OCI-LY7 (cell line): ENCODE measurements at regions not wholly inside any gene's neighbourhood (a gene's known extent, or its start where the extent isn't known, plus 50 kb on each side); places are given as distances from the start of the nearest gene placed in this dataset.

Experiments used
- BruUV-seq: library from RNA; stranded (reverse); fragments of 400-500 nt; replicated peaks from 2 replicates; lab custom pipeline; 2021; lab: Mats Ljungman, UMichigan
- CTCF ChIA-PET: fragments of 300-600 bp; sonication (Branson Sonifier 250); formaldehyde crosslinking; loops from one replicate; lab custom pipeline; 2022; ENCODE audit warnings: antibody characterized with exemption; ENCODE audit not compliant: unreplicated experiment; lab: Charles Lee
- POLR2A ChIA-PET: fragments of 300-600 bp; sonication (Branson Sonifier 250); formaldehyde crosslinking; loops from one replicate; lab custom pipeline; 2022; ENCODE audit warnings: antibody characterized with exemption; lab: Charles Lee
- DNase-seq: peaks from one replicate; pipeline ENCODE4 v3.0.0-alpha.2; 2015; ENCODE audit warnings: low spot score
- H2AFZ ChIP-seq: fragments of 200-600 bp; sonication (generic), shearing (Covaris generic); 2 replicates; pipeline ENCODE4 v1.6.1; 2014; ENCODE audit warnings: mild to moderate bottlenecking, antibody characterized with exemption, low read length, moderate library complexity
- H3K27ac ChIP-seq: fragments of 200-600 bp; sonication (generic); 2 replicates; pipeline ENCODE4 v1.5.1; 2014; ENCODE audit warnings: mixed run types, low read depth, mild to moderate bottlenecking, moderate library complexity, low read length, inconsistent platforms; ENCODE audit not compliant: poor library complexity, severe bottlenecking
- H3K36me3 ChIP-seq: fragments of 200-600 bp; sonication (generic); 2 replicates; pipeline ENCODE4 v1.6.1; 2014; ENCODE audit warnings: mild to moderate bottlenecking, antibody characterized with exemption, low read length, moderate library complexity, mixed read lengths; ENCODE audit not compliant: insufficient read depth
- H3K4me1 ChIP-seq: fragments of 200-600 bp; sonication (generic); 2 replicates; pipeline ENCODE4 v1.5.1; 2014; ENCODE audit warnings: mild to moderate bottlenecking, low read length; ENCODE audit not compliant: insufficient read depth, poor library complexity, severe bottlenecking
- H3K4me2 ChIP-seq: fragments of 200-600 bp; sonication (generic); 2 replicates; pipeline ENCODE4 v1.6.1; 2014; ENCODE audit warnings: mild to moderate bottlenecking, low read length
- H3K4me3 ChIP-seq: fragments of 200-600 bp; sonication (generic); 2 replicates; pipeline ENCODE4 v1.5.1; 2014; ENCODE audit warnings: mild to moderate bottlenecking, low read depth, low read length; ENCODE audit not compliant: poor library complexity, severe bottlenecking
- H3K79me2 ChIP-seq: fragments of 200-600 bp; sonication (generic); 2 replicates; pipeline ENCODE4 v1.6.1; 2016; ENCODE audit warnings: low read depth, mild to moderate bottlenecking, low read length, moderate library complexity, mixed read lengths; ENCODE audit not compliant: insufficient read depth
- H3K9me2 ChIP-seq: fragments of 200-600 bp; sonication (generic); 2 replicates; pipeline ENCODE4 v1.6.1; 2016; ENCODE audit warnings: mild to moderate bottlenecking, low read length, mixed read lengths; ENCODE audit not compliant: insufficient read depth
- H3K9me3 ChIP-seq: fragments of 200-600 bp; sonication (generic); 2 replicates; pipeline ENCODE4 v1.6.1; 2014; ENCODE audit warnings: mild to moderate bottlenecking, mixed run types, low read length, mixed read lengths
- H4K20me1 ChIP-seq: fragments of 200-600 bp; sonication (generic); 2 replicates; pipeline ENCODE4 v1.6.1; 2014; ENCODE audit warnings: mild to moderate bottlenecking, antibody characterized with exemption, low read length, moderate library complexity, mixed read lengths; ENCODE audit not compliant: insufficient read depth
- CTCF ChIP-seq: fragments of 200-600 bp; sonication (generic); conservative IDR thresholded peaks from 2 replicates; pipeline ENCODE4 v1.5.1; 2014; ENCODE audit warnings: mild to moderate bottlenecking, antibody characterized with exemption, low read length, moderate library complexity, mixed read lengths
- EZH2phosphoT487 ChIP-seq: fragments of 200-600 bp; sonication (generic); IDR thresholded peaks from 2 replicates; pipeline ENCODE4 v1.6.1; 2018; ENCODE audit warnings: low read depth, borderline replicate concordance, mild to moderate bottlenecking, mixed run types, antibody characterized with exemption, low read length, moderate library complexity, mixed read lengths
- intact Hi-C: fragments of 100-400 bp; cut with micrococcal nuclease; formaldehyde crosslinking; loops from one replicate; pipeline ENCODE4 v1.10.0; 2022; ENCODE audit not compliant: unreplicated experiment

GRCh38 chr1:4944072-4944471 lies 289.7 kb downstream of the AJAP1 start:
- Histone ChIP-seq H3K9me2 (no peaks in the 10 kb centered on the region), H3K4me1 (no peaks in the 10 kb centered on the region), H3K4me3 (no peak overlapping the region), H4K20me1 (no peaks in the 10 kb centered on the region), H3K4me2 (no peak overlapping the region), H3K36me3 (no peaks in the 10 kb centered on the region), H3K9me3 (no peaks in the 10 kb centered on the region), H3K79me2 (no peaks in the 10 kb centered on the region), H2AFZ (no peak overlapping the region), H3K27ac (no peak overlapping the region)
- ChIA-PET CTCF (no interaction called here), POLR2A (no interaction called here)
- BruUV-seq: no TSS peak
- no peak for DNase-seq
- TF ChIP-seq EZH2phosphoT487: no peak
- TF ChIP-seq CTCF: no peak
- intact Hi-C loops: no loop called here

GRCh38 chr1:4939266-4939665 lies 284.9 kb downstream of the AJAP1 start:
- Histone ChIP-seq H3K4me1 (no peaks in the 10 kb centered on the region), H3K79me2 (no peaks in the 10 kb centered on the region), H3K4me2 (no peak overlapping the region), H3K9me2 (no peaks in the 10 kb centered on the region), H2AFZ (no peak overlapping the region), H3K4me3 (no peak overlapping the region), H3K27ac (no peak overlapping the region), H4K20me1 (no peaks in the 10 kb centered on the region), H3K36me3 (no peaks in the 10 kb centered on the region), H3K9me3 (no peaks in the 10 kb centered on the region)
- ChIA-PET POLR2A (no interaction called here), CTCF (no interaction called here)
- intact Hi-C loops: no loop called here
- DNase-seq: peak; percentile 7
- TF ChIP-seq CTCF (no peak), EZH2phosphoT487 (no peak)
- no TSS peak for BruUV-seq

GRCh38 chr1:4937876-4938534 lies 283.6 kb downstream of the AJAP1 start:
- H3K27ac ChIP-seq: no peak overlapping the region
- H3K9me2 ChIP-seq: no peaks in the 10 kb centered on the region
- no TSS peak for BruUV-seq
- no peak for TF ChIP-seq CTCF
- TF ChIP-seq EZH2phosphoT487: no peak
- H3K36me3 ChIP-seq: no peaks in the 10 kb centered on the region
- DNase-seq: no peak
- no peak overlapping the region for H3K4me2 ChIP-seq
- ChIA-PET CTCF (no interaction called here), POLR2A (interaction anchor here (1.3 kb wide), 1 partner anchor 11 kb away, joined by 3 read pairs; no protein-coding TSS in a partner anchor)
- H3K4me3 ChIP-seq: no peak overlapping the region
- H3K4me1 ChIP-seq: no peaks in the 10 kb centered on the region
- H3K9me3 ChIP-seq: no peaks in the 10 kb centered on the region
- H2AFZ ChIP-seq: no peak overlapping the region
- H3K79me2 ChIP-seq: no peaks in the 10 kb centered on the region
- H4K20me1 ChIP-seq: no peaks in the 10 kb centered on the region
- intact Hi-C loops: no loop called here
